Stimulated activated CD8-positive, alpha-beta memory T cell treated with anti-CD3 and anti-CD28 coated beads, Interleukin-4, amount 100 ng/mL, for 48 hours (primary cell): ENCODE measurements at regions not wholly inside any gene's neighbourhood (a gene's known extent, or its start where the extent isn't known, plus 50 kb on each side); places are given as distances from the start of the nearest gene placed in this dataset.
"Not testable (repeated sequence)": the region's sequence is repeated elsewhere in the genome, so short reads cannot be mapped to it uniquely, and the experiment has no call there.

Experiments used
- DNase-seq: peaks from one replicate; pipeline ENCODE4 v3.0.0-alpha.2; 2020

GRCh38 chr1:238409191-238409850, 518.6 kb upstream of the ZP4 start:
- DNase-seq, result no peak

- DNase-seq, result no peak
These were observed 518.0 kb upstream of the ZP4 start for GRCh38 chr1:238408737-238409136.

- no peak for DNase-seq
These were observed 515.6 kb upstream of the ZP4 start for GRCh38 chr1:238406098-238406860.

DNA sequence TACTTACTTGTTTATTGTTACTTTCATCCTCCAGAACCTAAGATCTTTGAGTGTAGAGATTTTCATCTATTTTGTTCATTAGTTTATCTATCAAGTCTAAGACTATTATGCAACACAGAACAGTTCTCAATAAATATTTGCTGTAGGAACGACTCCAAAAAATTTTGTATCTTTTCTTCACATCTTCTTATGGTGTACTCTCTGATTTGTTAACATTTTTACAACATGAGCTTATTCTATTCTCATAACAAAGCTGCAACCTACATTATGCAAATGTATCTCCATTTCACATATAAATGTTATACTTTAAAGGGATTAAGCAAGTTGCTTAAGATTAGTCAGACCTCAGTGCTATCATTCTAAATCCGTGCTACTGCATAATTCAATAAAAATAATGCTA, 514.2 kb upstream of the ZP4 start:
- DNase-seq, result no peak

- DNase-seq, result no peak
These were observed 513.8 kb upstream of the ZP4 start for GRCh38 chr1:238404481-238404880.

- no peak for DNase-seq
These were observed 510.4 kb upstream of the ZP4 start for GRCh38 chr1:238401144-238401543.

DNA sequence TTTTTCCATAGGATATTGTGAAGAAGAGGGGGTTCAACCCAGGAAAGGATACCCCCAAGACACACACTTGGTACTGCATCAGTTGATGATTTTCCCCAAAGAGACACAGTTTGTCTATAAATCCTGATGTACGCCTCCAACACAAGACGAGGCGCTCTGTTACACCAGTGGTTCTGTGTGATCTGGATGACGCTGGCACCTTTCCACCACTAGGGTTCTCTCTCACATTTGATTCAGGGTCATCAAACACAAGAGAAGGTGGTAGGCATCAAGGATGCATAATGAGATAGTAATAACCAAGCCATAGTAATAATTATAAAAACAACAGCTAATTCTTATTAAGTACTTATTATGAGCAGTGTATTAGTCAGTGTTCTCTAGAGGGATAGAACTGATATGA, 508.8 kb upstream of the ZP4 start:
- DNase-seq, result no peak

DNA sequence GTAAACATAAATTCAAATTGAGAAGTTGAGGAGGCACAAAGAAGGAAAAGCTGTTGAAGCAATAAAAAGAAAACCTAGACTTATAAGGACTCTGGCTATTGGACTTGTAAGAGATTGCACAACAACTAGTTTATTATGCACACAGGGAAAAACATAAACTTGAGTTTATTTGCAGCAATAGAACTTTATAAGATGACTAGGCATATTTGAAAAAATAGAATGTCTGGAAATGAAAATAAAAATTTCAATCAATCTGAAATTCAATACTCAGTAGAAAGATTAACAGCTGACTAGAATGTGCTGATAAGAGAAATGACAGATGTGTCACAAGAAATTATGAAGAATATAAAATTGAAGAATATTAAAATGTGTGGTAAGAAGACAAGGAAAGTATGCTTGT, 505.4 kb upstream of the ZP4 start:
- DNase-seq, result no peak

DNA sequence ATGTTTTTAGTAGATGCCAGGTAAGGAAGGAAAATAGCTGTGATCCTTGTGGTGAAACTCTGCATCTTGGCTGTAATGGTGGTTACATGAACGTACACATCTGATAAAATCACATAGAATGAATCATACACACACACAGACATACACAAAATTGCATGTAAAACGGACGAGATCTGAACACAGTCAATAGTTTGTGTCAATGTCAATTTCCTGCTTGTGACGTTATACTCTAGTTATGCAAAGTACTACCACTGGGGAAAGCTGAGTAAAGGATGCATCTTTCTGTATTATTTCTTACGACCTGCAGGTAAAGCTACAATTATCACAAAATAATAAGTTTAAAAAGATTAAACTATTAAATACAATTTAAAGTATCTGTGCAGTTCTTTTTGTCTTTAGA, 493.7 kb upstream of the ZP4 start:
- no peak for DNase-seq

DNA sequence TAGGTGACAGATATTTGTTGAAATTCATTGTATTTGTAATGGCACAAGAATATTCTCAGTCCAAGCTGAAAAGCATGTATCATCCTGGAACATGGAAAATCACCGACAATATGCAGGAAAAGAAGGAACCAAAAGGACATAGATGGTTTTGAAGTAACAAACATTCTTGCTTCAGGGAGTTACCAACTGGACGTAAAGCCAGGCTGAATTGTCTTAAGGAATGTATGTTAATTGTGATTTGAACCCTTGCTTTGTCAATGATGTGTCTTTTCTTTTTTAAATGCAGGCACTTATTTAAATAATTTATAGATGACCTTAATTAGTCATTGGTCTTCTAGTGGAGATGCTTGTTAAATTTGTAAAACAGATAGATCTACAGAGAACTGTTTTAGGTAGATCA, 489.4 kb upstream of the ZP4 start:
- DNase-seq, result no peak

- not testable (repeated sequence) for DNase-seq
These were observed 488.7 kb upstream of the ZP4 start for GRCh38 chr1:238379446-238379845.

DNA sequence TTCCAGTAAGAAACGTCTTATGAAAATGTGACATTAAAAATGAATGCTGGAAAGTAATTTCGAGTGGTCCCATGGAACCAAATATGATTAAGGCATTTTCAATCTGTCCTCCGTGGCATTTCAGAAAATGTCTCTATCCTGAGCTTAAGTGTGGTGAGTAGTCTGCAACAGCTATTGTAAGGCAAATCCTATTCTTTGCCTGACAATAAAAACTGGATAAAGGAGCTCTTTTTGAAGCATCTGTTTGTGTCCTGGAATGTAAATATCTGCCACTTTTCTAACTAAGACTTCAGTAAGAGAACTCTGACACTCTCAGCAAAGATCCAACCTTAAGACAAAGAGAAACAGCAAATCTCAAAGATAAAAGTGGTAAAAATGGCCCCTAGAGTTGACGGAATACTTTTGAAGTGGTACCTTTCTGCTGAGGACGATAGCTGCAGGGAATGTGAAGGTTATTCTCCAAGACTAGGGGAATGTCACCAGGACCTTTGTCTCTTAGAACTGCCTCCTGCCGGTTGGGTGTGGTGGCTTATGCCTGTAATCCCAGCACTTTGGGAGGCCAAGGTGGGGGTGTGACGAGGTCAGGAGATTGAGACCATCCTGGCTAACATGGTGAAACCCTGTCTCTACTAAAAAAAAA, 486.7 kb upstream of the ZP4 start:
- no peak for DNase-seq

DNA sequence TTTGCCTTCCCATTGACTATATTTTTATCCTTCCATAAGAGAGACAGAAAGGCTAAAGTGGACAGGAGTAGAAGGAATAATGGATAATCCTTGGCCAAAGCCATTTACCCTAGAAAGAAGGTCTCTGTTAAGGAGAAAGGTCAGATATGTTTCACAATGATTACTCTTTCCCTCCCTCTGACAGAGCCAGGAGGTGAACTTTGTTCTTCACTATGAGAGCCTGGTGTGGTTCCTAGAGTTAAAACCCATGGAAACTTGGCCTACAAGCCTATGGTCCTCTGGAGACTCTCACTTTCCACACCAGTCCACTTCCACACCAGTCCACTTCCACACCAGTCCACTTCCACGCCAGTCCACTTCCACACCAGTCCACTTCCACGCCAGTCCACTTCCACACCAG, 479.9 kb upstream of the ZP4 start:
- DNase-seq, result no peak

GRCh38 chr1:238364214-238364892, 473.6 kb upstream of the ZP4 start:
- no peak for DNase-seq

GRCh38 chr1:238360474-238360873, 469.8 kb upstream of the ZP4 start:
- no peak for DNase-seq

GRCh38 chr1:238350471-238350870, 459.7 kb upstream of the ZP4 start:
- no peak for DNase-seq

GRCh38 chr1:238346340-238346739, 455.6 kb upstream of the ZP4 start:
- DNase-seq, result no peak

- DNase-seq, result no peak
These were observed 455.1 kb upstream of the ZP4 start for GRCh38 chr1:238345837-238346236.

DNA sequence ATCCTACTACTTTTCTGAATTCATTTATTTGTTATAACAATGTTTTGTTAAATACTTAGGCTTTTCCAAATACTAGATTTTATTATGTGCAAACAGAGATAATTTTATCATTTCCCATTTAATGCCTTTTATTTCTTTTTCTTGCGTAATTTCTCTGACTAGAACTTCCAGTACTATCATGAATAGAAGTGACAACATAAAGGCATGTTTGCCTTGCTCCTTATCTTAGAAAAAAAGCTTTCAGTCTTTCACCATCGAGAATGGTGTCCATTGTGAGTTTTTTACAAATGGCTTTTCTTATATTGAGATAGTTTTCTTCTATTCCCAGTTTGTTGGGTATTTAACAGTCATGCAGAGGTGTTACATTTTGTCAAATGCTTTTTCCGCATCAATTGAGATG, 453.1 kb upstream of the ZP4 start:
- no peak for DNase-seq

- DNase-seq, result no peak
These were observed 450.7 kb upstream of the ZP4 start for GRCh38 chr1:238341395-238341794.

DNA sequence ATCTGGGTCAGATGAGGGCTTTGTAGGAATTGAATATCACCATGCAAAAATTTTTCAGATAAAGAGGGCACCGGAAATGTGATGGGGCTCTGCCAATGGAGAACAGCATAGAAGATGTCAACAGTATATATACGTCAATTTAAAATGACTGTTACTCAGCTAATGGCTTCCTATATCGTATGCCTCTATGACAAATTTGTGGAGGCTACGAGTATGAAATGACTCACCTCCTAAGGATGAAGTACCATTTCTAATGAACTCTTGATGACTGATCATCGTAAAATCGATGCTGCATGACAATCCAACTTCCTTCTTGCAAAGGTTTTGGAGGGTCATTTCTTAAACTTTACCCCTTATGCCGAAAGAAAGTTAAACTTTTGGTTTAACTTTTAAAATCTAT, 450.3 kb upstream of the ZP4 start:
- DNase-seq, result no peak

DNA sequence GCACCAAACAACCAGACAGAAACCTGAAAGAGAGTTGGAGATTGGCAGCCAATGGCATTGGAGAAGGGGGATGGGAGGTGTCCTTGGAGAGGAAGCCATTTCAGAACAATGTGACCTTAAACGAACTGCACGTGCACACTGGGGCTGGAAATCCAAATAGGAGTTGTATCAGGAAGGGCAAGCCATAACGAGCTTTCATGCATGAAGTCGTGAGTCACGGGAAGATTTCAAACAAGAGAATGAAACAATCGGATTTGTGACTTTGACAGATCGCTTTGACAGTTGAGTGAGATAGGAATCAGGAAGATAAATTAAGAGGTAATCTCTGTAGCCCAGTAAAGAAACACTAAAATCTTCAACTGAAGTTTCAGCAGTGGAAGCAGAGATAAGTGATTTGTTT, 445.8 kb upstream of the ZP4 start:
- no peak for DNase-seq

DNA sequence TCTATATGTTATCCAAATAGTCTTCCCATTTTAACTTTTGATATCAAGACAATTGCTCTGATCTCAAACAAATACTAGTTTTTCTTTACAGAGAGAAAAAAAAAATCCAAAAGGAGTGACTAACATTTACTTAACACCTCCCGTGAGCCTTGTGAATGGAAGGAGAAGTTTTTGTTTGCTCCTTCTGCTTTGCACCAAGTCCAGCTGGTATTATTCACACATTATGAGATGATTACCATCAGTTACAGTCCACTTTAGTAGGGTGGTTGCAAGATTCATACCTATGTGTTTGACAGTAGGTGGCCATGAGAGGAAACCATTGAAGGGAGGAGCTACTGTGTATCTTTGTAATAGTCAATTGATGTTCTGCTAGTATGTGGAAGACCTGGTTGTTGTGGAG, 443.4 kb upstream of the ZP4 start:
- DNase-seq, result no peak

DNA sequence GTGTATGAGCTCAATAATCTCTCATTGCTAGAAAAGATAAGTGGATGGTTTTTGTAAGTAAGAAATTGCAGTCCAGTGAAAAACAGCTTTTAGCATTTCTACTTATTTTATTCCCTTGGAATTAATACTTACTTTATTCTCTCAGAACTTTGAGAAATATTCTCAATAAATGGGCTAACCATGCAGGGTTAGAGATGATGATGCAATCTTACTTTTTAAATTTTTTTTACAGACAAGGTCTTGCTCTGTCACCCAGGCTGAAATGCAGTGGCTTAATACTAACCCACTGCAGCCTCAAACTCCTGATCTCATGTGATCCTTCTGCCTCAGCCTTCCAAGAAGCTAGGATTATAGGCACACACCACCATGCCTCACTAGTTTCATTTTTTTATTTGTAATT, 440.8 kb upstream of the ZP4 start:
- no peak for DNase-seq
